AG04450 (cell line): ENCODE measurements at regions not wholly inside any gene's neighbourhood (a gene's known extent, or its start where the extent isn't known, plus 50 kb on each side); places are given as distances from the start of the nearest gene placed in this dataset.
"Not testable (repeated sequence)": the region's sequence is repeated elsewhere in the genome, so short reads cannot be mapped to it uniquely, and the experiment has no call there.

Experiments
- CTCF ChIA-PET: fragments of 300-600, 350-600 bp; formaldehyde crosslinking; extraction: SDS; loops from one replicate; lab custom pipeline; 2022; ENCODE audit warnings: antibody characterized with exemption, inconsistent platforms; lab: Charles Lee
- POLR2A ChIA-PET: fragments of 350-600 bp; formaldehyde crosslinking; extraction: SDS; loops from one replicate; lab custom pipeline; 2021; ENCODE audit warnings: antibody characterized with exemption, inconsistent platforms; lab: Yijun Ruan, JAX
- DNase-seq: peaks from one replicate; pipeline ENCODE4 v3.0.0-alpha.2; 2011; ENCODE audit warnings: low read depth, low spot score
- H3K27ac ChIP-seq: one replicate; pipeline ENCODE4 v1.5.1; 2012; ENCODE audit warnings: low read depth, low read length, control low read depth
- H3K27me3 ChIP-seq: one replicate; pipeline ENCODE4 v1.6.0; 2012; ENCODE audit warnings: low read length; ENCODE audit not compliant: control insufficient read depth, insufficient read depth
- H3K4me3 ChIP-seq: 2 replicates; pipeline ENCODE4 v1.5.1; 2011; ENCODE audit warnings: mild to moderate bottlenecking, low read depth, low read length, control low read depth
- H3K9me3 ChIP-seq: 2 replicates; pipeline ENCODE4 v1.5.1; 2012; ENCODE audit warnings: low read length; ENCODE audit not compliant: control insufficient read depth, insufficient read depth
- TF ChIP-seq, protein P1 (sequence below): IDR thresholded peaks from 2 replicates; pipeline ENCODE4 v1.5.1; 2011; ENCODE audit warnings: low read depth, low read length, control low read depth, inconsistent platforms

GRCh38 chr12:43226151-43226550 lies 325.9 kb downstream of the ADAMTS20 start:
- no peaks in the 10 kb centered on the region for H3K27me3 ChIP-seq
- ChIA-PET POLR2A (no interaction called here), CTCF (no interaction called here)
- no peak overlapping the region for H3K4me3 ChIP-seq
- H3K9me3 ChIP-seq: peaks cover 6% of the 10 kb centered on the region; the same call in 1 of the 2 replicates
- TF ChIP-seq, protein P1, sequence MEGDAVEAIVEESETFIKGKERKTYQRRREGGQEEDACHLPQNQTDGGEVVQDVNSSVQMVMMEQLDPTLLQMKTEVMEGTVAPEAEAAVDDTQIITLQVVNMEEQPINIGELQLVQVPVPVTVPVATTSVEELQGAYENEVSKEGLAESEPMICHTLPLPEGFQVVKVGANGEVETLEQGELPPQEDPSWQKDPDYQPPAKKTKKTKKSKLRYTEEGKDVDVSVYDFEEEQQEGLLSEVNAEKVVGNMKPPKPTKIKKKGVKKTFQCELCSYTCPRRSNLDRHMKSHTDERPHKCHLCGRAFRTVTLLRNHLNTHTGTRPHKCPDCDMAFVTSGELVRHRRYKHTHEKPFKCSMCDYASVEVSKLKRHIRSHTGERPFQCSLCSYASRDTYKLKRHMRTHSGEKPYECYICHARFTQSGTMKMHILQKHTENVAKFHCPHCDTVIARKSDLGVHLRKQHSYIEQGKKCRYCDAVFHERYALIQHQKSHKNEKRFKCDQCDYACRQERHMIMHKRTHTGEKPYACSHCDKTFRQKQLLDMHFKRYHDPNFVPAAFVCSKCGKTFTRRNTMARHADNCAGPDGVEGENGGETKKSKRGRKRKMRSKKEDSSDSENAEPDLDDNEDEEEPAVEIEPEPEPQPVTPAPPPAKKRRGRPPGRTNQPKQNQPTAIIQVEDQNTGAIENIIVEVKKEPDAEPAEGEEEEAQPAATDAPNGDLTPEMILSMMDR: no peak
- no peak overlapping the region for H3K27ac ChIP-seq
- no peak for DNase-seq

GRCh38 chr12:43224190-43224805 lies 327.7 kb downstream of the ADAMTS20 start:
- H3K27me3 ChIP-seq, H3K9me3 ChIP-seq, POLR2A ChIA-PET, H3K4me3 ChIP-seq, DNase-seq, H3K27ac ChIP-seq, CTCF ChIA-PET: not testable (repeated sequence)

DNA sequence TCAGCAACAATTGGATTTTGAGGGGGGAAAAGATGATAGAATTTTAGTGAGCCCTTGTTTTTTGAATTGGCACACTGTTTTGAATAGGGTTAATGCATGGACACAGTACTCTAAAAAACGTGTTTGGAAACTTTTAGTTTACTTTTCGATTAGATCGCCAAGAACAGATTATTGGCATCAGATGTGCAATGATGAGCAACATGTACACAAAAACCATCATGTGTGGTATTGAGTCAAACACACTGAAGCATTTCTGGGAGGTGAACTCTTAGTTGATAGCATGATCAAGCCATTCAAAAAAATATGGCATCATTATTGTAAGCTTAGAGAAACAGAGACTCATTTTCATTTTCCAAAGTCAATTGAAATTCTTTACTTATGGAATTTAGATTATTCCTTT lies 329.2 kb downstream of the ADAMTS20 start:
- TF ChIP-seq, protein P1: no peak
- DNase-seq: no peak
- peaks cover 6% of the 10 kb centered on the region; the same call in 1 of the 2 replicates for H3K9me3 ChIP-seq
- no peak overlapping the region for H3K4me3 ChIP-seq
- no peak overlapping the region for H3K27ac ChIP-seq
- H3K27me3 ChIP-seq: no peaks in the 10 kb centered on the region
- ChIA-PET CTCF (interaction anchor here (0.7 kb wide), 1 partner anchor 1080 kb away, joined by 3 read pairs; no protein-coding TSS in a partner anchor), POLR2A (no interaction called here)

DNA sequence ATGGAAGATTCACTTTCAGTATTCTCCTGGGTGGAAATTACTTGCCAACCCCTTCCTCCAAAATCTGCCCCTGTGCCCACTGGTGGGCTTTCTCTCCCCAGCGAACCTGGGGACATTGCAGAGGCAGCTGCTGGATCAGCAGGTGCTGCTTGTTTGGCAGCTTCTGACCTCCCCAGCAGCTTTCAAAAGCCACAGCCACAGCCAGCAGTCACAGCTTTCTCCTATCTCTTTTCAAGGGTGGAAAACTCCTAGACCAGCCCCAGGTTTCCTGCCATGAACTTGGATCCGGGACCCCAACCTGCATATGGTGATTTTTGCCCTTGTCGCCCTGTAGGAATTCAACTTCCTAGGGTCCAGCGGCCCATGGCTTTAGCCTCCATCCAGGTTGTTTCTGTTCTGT lies 330.8 kb downstream of the ADAMTS20 start:
- H3K27ac ChIP-seq: no peak overlapping the region
- no peaks in the 10 kb centered on the region for H3K27me3 ChIP-seq
- peaks cover 6% of the 10 kb centered on the region; the same call in 1 of the 2 replicates for H3K9me3 ChIP-seq
- ChIA-PET POLR2A (no interaction called here), CTCF (no interaction called here)
- TF ChIP-seq, protein P1: no peak
- H3K4me3 ChIP-seq: no peak overlapping the region
- no peak for DNase-seq

DNA sequence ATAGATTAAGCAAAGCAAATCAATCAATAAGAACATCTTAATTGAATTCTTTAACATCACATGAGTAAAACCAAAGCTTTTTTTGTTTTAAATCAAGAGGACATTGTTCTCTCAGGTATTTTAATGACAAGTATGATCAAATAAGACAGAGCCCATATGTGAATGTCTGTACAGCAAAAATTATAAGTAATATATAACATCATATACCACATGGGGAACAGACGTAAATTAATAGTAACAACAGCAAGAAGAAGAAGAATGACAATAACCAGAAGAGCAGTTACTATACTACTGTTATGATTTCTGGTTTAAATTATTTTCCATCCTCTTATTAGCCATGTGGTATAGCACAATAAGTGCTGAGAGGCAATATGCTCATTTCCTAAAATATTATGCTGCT lies 335.5 kb downstream of the ADAMTS20 start:
- no peak overlapping the region for H3K27ac ChIP-seq
- no peaks in the 10 kb centered on the region for H3K9me3 ChIP-seq
- TF ChIP-seq, protein P1: no peak
- H3K27me3 ChIP-seq: no peaks in the 10 kb centered on the region
- ChIA-PET POLR2A (no interaction called here), CTCF (no interaction called here)
- no peak overlapping the region for H3K4me3 ChIP-seq
- DNase-seq: no peak
